Iris pigment epithelial cell (primary cell): ENCODE measurements at regions not wholly inside any gene's neighbourhood (a gene's known extent, or its start where the extent isn't known, plus 50 kb on each side); places are given as distances from the start of the nearest gene placed in this dataset.
"Not testable (repeated sequence)": the region's sequence is repeated elsewhere in the genome, so short reads cannot be mapped to it uniquely, and the experiment has no call there.

Experiments used
- DNase-seq: peaks from one replicate; pipeline ENCODE4 v3.0.0-alpha.2; 2011; ENCODE audit warnings: low read depth

DNA sequence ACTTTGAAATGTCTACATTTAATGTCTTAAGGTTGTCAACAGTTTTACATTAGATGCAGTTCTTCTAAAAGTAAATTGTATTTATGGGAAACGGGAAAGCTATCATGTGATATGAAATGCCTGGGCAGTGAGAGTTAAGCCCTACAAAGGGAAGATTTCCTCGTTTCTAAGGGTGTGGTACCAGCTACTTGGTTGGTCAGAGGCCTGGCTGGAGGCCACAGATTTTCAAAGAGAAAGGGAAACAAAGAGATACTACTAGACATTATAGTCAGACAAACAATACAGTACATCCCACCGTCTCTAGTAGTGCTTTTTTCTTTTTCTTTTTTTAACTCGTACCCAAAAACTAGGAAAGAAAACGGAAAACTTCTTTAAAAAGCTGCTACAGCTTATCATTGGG lies 467.8 kb downstream of the PCDH7 start:
- no peak for DNase-seq

DNA sequence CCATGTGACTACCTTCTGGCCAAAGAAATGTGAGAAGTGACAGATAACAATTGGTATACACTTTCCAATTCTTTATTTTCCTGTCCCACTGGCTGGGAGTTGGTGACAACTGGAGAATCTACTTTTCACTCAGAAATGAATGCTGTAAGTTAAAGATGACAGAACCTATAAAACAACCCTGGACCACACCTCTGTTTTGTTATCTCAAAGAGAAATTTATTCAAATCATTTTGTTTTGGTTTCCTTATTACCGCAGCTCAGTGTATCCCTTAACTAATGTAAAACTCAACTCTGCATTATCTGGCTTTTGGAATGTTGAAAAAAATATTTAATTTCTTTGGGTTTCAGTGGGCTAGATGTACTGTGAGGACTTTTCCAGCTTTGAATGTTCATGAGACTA lies 469.8 kb downstream of the PCDH7 start:
- no peak for DNase-seq

DNA sequence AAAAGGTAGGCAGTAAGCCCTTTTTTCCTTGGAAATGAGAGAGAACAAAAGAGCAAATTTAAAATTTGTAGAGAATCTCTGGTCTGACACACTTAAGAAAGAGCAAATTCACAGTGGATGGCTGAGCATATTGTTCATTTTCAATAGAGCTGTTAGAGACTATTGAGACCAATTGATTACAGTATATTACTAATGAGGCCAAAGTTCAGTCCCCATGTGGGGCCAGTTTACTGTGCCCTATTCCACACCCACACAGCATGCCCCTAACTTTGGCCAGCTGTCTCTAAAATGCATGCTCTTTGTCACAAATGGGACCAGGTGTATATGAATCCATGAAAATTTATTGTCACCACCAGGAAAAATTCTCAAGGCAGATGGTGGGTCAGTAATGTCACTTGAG lies 470.5 kb downstream of the PCDH7 start:
- DNase-seq, result no peak

DNA sequence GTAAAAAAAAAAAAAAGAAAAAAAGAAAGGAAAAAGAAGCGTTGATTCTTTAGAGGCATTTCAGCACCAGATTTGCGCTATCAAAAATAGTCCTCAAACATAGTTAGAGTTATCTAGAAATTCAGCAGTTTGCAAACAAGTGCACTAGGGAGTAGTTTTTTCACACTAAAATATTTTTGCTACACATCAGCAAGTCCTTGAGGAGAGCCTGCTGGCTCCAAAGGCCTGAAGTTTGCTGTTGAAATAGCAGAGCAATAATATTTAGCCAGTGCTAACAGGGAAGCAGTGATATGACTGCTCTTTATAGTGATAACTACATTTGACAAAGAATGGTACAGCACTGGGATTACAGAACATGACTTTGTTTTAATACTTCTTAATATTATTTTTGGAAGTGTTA lies 472.2 kb downstream of the PCDH7 start:
- DNase-seq, result no peak

DNA sequence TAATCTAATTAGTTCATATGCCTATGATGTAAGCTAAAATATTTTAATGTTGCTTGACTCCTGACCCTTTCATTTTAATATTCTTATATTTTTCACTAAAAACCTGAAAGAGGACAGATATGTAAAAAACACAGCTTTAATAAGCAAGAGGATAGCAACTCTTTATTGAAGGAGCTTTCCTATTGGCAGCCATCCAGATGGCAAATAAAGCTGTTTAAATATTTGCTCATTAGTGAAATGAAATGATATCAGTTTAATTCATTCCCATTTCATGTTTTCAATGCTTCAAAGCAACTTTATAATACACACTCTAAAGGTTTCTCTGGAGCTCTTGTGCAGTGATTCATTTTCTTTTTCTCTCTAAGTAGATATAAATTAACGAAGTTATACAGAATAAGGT lies 473.4 kb downstream of the PCDH7 start:
- DNase-seq, result no peak

DNA sequence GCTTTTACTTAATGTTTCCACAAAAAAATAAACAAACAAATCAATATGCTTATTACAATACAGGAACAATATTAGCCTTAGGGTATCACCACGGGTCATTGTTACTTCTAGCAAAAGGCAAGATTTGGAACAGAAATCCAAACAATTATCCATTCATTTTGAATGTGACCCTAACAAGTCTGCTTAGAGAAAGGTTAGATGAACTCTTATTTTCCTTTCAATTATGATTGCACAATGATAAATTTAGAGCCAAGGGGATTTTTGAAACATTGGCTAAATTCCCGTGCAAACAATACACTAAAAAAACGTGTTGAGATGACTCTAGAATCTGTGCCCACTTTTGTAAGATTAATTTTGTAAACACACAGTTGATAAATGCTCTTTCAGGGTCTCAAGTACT lies 474.7 kb downstream of the PCDH7 start:
- no peak for DNase-seq

DNA sequence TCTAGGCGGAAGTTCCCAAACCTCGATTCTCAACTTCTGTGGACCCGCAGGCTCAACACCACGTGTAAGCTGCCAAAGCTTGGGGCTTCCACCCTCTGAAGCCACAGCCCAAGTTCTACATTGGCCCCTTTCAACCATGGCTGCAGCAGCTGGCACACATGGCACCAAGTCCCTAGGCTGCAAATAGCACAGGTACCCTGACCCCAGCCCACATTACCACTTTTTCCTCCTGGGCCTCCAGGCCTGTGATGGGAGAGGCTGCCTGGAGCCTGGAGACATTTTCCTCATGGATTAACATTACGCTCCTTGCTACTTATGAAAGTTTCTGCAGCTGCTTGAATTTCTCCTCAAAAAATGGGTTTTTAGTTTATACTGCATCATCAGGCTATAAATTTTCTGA lies 479.5 kb downstream of the PCDH7 start:
- no peak for DNase-seq

DNA sequence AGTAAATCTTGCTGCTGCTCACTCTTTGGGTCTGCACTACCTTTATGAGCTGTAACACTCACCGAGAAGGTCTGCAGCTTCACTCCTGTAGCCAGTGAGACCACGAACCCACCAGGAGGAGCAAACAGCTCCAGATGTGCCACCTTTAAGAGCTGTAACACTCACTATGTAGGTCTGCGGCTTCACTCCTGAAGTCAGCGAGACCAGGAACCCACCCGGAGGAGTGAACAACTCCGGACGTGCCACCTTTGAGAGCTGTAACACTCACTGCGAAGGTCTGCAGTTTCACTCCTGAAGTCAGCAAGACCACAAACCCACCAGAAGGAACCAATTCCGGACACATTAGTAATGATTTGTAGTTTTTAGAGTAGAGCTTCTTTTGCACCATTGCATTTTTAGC lies 481.9 kb downstream of the PCDH7 start:
- not testable (repeated sequence) for DNase-seq

DNA sequence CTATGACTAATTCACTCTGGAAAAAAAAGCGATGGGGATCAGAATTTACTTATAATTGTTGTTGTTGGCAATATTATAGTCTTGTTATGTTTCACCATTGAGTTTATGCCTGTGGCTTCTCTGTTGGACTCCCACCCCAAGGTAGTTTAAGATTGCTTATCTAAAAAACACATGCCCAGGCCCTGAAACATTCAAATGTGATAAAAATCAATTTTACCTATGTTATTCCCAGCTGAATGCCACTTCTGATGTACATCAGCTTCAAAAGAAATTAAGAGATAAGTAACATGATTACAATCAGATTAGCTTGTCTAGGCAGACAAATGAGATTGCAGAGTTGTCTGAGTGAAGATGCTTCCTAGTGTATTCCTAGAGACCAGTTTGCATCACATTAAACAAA lies 484.7 kb downstream of the PCDH7 start:
- no peak for DNase-seq

DNA sequence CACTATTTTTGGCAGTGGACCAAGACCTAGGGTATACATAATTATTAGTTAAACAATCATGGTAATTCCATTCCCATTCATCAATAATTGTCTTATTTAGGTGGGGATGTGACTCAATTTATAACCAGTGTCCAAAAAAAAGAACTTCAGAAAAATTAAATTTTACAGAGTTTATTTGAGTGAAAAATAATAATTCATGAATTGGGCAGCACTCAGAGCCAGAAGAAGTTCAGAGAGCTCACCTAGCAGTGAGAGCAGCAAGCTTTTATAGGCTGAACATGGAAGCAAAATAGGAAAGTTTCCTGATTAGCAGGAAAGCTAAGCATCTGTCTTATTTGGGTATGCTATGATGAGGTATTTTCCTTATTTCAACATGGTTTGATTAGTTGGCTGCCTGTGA lies 500.8 kb downstream of the PCDH7 start:
- DNase-seq, result no peak

DNA sequence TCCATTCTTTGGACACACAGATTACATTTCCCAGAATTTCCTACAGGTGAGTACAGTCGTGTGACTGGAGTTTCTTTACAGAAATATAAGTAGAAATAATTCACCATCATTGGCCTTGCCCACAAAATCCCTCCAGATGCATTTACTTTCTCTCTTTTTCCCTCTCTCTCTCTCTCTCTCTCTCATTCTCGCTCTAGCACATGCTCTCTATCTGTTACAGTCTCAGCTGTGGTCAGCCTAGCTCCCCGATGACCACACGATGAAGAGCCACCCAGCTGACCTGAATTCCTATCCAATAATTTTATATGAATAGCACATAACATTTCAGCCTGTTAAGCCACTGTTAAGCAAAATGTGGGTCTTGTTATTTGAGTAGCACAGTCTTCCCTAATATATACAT lies 507.9 kb downstream of the PCDH7 start:
- no peak for DNase-seq

DNA sequence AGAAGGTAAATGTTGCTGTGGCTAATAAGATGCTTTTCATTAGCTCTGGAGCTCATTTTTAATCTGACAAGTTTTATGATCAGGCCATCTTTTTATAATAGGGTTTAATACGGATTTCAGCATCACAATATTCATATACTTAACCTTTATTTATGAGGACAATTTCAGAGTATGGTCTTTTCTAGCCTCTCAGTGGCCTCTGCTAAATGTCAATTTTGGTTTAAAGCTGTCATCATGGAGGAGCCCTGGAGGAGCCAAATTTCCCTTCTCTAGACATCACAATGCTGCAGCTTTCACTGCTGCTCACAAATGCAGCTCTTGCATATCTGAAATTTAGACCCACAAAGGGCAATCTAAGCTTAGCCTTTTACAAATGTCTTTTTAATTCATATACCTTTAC lies 510.4 kb downstream of the PCDH7 start:
- DNase-seq, result no peak

DNA sequence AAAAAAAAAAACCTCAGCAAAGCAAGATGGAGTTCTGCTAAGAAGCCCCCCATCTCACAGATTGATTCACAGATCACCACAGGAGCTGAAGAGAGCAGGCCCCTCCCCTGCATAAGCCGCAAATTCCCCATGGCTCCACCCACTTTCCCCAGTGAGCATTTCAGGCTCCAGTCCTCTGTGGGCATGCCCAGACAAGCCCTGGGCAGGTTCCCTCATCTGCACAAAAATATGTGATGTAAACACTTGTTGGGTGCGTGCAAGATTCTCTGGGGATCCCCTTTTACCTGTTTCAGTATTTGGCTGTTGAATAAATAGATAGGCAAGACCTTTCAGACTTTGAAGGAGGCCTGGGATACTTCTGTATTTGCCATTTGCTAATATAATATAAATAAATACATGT lies 514.3 kb downstream of the PCDH7 start:
- peak; percentile 3 for DNase-seq

DNA sequence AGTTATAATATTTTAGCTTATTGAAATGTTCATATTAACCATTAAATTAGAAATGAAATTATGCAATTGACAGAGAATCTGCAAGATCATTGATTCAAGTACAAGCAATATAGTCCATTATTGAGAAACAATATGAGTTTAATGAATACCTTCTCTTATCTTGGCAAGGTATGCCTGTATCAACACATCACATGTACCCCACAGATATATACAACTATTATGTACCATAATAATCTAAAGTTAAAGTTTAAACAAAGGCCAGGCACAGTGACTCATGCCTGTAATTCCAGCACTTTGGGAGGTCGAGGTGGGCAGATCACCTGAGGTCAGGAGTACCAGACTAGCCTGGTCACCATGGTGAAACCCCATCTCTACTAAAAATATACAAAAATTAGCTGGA lies 514.7 kb downstream of the PCDH7 start:
- no peak for DNase-seq

DNA sequence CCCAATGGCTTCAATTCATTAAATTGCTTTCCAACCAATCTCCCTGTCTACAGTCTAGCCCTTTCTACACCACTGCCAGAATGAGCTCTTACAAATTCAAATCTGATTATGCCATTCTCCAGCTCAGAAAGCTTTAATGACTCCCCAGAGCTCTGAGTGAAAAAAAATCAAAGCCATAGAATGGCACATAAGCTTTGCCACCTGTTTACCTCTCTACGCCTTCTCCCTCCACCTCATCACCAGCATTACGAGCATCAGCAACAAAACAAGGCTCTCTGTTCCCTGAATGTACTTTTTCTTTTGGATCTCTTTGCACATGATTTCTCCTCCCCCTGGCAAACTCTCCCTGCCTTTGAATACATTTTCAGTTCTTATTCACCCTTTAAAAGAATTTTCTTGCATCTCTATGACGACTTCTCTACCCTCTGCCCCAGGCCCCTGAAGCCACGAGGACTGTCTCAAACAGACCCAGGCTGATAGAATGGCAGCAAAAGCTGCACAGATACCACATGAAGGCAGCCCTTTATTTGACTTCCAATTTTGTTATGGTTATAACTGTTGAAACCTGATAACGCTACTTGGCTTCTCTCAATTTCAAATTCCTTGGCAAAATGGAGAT lies 516.0 kb downstream of the PCDH7 start:
- DNase-seq, result no peak

DNA sequence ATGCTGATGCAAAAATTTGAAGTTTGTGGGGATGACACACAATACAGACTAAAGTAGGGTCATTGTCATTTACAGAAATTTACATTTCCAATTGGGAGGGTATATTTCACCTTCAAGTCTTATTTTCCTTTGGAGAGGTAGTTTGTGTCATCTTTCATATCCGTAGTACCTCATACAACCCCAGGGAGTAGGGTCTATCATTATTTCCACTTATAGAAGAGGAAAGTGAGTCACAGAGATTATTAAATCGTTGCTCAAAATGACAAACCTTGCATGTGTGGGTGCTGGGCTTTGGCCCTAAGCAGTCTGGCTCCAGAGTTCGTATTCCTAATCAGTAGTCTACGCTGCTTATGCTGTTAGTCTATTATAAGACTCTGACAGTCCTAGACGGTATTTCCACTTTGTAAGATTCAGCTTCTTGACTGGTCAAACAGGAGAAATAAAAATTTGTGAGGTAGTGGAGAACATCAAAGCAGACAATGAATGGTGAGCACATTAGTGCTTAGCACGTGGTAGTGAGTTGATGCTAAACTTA lies 516.5 kb downstream of the PCDH7 start:
- no peak for DNase-seq

DNA sequence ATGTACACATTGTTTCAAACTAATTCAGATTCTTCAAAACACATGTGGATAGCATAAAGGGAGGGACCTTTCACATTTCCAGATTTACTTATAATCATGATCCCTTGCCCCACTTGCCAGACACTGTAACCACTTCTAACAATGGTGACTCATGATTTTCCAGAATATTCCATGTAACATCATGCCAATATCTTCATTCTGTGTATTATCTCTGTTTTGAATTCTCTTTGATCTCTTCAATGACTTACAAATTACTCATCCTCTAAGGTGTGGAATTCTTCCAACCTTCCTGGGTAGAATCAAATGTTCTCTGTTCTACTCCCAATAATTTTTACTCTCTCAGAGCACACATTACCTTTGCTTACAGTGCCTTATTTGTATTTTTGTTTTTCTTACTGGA lies 517.1 kb downstream of the PCDH7 start:
- DNase-seq, result no peak

DNA sequence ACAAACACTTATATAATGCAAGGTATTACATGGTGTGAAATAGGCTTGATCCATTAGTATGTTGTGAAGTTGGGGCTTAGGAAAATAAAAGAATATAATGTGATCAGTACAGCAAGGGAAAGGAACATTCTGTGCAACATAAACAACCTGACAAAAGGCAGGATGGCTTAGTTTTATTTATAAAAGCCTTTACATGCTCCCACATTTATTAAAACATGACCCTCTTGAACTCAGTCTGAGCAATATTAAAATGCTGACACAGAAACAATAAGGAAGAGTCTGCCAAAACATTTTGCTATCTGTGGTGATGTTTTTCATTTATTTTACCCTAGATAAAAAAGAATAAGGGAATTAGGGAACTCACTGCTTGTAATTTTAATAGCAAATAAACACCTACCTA lies 519.7 kb downstream of the PCDH7 start:
- no peak for DNase-seq

DNA sequence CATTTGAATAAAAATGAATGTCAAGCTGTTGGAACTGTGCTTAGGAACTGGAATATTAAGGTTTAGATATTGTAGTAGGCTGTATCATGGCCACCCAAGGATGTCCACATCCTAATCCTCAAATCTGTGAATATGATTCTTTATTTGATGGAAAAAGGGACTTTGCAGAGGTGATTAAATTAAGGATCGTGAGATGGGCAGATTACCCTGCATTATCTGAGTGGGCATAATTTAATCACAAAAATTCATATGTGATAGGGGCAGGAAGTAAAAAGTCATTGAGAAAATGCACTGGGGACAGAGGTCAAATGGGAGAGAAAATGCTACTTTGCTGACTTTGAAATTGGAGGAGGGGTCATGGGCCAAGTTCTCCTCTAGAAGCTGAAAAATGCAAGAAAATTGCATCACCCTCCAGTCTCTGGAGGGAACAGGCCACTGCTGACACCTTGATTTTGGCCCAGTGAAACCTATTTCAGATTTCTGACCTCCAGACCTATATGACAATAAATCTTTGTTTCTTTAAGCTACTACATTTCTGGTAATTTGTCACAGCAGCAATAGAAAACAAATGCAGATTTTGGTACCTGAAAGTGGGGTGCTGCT lies 521.4 kb downstream of the PCDH7 start:
- no peak for DNase-seq

DNA sequence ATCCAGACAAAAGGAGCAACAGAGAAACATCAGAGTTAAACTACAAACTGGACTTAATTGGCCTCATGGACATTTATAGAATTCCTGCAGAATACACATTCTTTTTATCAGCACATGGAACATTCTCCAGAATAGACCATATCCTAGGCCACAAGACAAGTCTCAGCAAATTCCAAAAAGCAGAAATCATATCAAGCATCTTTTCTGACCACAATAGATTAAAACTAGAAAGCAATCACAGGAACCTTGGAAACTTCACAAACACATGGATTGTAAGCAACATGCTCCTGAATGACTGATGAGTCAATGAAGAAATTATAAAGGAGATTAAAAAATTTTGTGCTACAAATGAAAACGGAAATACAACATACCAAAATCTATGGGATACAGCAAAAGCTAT lies 526.7 kb downstream of the PCDH7 start:
- peak; percentile 8 for DNase-seq

DNA sequence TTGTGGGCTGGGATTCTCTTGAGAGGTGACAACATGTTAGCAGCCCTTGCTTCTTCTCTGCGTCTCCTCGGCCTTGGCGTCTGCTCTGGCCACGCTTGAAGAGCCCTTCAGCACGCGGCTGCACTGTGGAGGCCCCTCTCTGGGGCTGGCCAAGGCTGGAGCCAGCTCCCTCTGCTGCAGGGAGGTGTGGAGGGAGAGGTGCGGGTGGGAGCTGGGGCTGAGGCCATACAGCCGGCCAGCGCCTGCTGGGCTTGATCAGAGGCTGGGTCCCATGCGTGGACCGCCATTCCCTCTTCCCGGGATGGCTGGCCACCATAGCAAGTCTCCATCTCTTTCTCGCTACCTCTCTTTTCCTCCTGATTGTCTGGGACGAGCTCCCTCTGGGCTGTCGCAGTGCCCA lies 539.0 kb downstream of the PCDH7 start:
- DNase-seq, result no peak

DNA sequence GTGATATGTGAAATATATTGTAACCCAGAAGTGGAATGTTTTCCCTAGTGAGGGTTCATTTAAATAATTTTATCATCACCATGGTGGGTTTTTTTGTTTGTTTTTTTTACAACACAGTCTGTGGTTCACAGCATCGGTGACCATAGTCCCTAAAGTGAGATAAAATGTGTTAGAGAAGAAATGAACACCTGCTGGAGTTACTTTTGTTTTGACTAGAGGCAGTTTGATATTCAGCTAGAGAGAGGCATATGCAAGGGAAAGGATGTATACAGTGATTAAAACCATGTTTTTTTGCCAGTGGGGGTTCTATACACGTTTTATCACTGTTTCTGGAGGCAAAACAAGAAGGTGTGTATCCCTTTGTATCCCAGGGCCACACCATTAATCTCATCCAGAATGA lies 541.5 kb downstream of the PCDH7 start:
- DNase-seq, result no peak

DNA sequence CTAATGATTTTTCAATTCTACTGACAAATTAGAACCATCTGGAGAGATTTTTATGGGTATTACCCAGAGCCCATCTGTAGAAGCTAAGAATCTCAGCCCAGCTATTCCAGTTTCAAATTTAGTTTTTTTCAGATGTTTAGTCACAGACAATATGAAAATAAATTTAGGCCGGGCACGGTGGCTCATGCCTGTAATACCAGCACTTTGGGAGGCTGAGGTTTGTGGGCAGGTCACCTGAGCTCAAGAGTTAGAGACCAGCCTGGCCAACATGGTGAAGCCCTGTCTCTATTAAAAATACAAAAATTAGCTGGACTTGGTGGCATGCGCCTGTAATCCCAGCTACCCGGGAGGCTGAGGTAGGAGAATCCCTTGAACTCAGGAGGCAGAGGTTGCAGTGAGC lies 545.9 kb downstream of the PCDH7 start:
- DNase-seq, result not testable (repeated sequence)

DNA sequence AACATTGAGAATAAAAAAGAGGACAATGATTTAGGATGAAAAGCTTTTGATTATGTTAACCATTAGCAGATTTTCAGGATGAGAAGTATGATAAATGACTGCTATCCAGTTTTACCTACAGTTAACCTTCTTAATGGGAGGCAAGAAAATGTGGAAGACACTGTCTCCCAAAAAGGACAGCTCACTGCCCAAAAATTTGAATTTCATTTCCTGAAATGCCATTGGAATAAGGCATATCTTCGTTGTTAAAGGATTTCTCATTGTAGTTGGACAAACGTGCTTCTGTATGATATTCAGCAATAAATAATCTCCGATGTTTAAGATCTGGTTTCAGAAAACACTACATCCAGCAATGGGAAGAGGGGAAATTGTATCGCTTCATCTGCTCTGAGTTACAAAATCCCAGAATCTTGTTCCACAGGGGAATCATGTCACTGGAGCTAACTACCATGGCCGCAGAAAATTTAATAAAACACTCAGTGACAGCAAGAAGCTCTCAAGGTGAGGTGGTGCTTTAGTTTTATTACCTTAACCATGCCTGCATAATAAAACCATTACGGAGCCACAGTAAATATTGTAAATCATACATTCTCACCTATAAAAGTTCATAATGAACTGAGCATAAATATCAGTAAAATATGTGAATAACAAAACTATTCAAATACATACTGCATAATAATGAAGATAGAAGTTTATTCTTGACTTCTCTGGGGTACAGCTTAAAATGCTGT lies 552.3 kb downstream of the PCDH7 start:
- DNase-seq, result peak; percentile 2
